GM03348 (cell line): ENCODE measurements at regions not wholly inside any gene's neighbourhood (a gene's known extent, or its start where the extent isn't known, plus 50 kb on each side); places are given as distances from the start of the nearest gene placed in this dataset.

Experiments
- DNase-seq: peaks from one replicate; pipeline ENCODE4 v3.0.0; 2012; ENCODE audit warnings: low spot score

GRCh38 chr14:95466506-95466905, 49.9 kb downstream of the SYNE3 start:
- no peak for DNase-seq

GRCh38 chr14:95465936-95466335, 50.5 kb downstream of the SYNE3 start:
- DNase-seq = no peak

GRCh38 chr14:95465358-95465757, 51.1 kb downstream of the SYNE3 start:
- no peak for DNase-seq

- no peak for DNase-seq
Measured at GRCh38 chr14:95464514-95464913, 51.9 kb downstream of the SYNE3 start.

- DNase-seq = no peak
Measured at GRCh38 chr14:95464103-95464502, 52.3 kb downstream of the SYNE3 start.

- no peak for DNase-seq
Measured at GRCh38 chr14:95463171-95463901, 53.1 kb downstream of the SYNE3 start.

- no peak for DNase-seq
Measured at GRCh38 chr14:95462491-95462890, 54.0 kb downstream of the SYNE3 start.

GRCh38 chr14:95460647-95461478, 55.6 kb downstream of the SYNE3 start:
- peak; percentile 90 for DNase-seq

- DNase-seq = no peak
Measured at GRCh38 chr14:95458906-95459305, 57.5 kb downstream of the SYNE3 start.

- no peak for DNase-seq
Measured at GRCh38 chr14:95458459-95458858, 58.0 kb downstream of the SYNE3 start.

- DNase-seq = no peak
Measured at GRCh38 chr14:95456281-95456680, 60.2 kb downstream of the SYNE3 start.

GRCh38 chr14:95455246-95455645, 61.2 kb downstream of the SYNE3 start:
- no peak for DNase-seq

GRCh38 chr14:95453713-95453980, 62.8 kb downstream of the SYNE3 start:
- no peak for DNase-seq

- DNase-seq = no peak
Measured at GRCh38 chr14:95452893-95453712, 63.3 kb downstream of the SYNE3 start.

- peak; percentile 53 for DNase-seq
Measured at GRCh38 chr14:95452176-95452892, 64.1 kb downstream of the SYNE3 start.

GRCh38 chr14:95449131-95449530, 67.3 kb downstream of the SYNE3 start:
- DNase-seq = no peak

GRCh38 chr14:95446470-95446869, 70.0 kb downstream of the SYNE3 start:
- no peak for DNase-seq

GRCh38 chr14:95445676-95446075, 70.8 kb downstream of the SYNE3 start:
- no peak for DNase-seq

- no peak for DNase-seq
Measured at GRCh38 chr14:95445161-95445560, 71.3 kb downstream of the SYNE3 start.

- DNase-seq = no peak
Measured at GRCh38 chr14:95444132-95445129, 72.0 kb downstream of the SYNE3 start.

GRCh38 chr14:95442633-95443021, 73.8 kb downstream of the SYNE3 start:
- DNase-seq = peak; percentile 93
